ENCODE measurements at regions not wholly inside any gene's neighbourhood (a gene's known extent, or its start where the extent isn't known, plus 50 kb on each side); places are given as distances from the start of the nearest gene placed in this dataset.

DNA sequence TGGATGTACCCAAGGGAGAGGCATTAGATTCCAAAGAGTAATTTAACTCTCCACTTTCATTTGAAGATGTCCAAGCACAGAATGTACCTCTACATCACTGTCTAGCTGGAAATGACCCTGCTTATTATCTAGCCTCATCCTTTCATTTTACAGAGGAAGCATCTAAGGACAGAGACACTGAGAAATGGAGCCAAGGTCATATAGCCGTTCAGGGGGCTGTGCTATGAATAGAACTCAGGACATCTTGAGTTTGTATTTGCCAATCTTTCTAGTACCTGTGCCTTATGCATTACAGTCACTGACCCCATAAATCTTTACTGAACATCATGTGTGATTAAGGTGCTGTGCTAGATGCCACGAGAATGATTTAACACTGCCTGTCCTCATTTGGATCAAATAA lies 138.2 kb upstream of the SPTLC3 start:
- TF ChIP-seq, protein P1, sequence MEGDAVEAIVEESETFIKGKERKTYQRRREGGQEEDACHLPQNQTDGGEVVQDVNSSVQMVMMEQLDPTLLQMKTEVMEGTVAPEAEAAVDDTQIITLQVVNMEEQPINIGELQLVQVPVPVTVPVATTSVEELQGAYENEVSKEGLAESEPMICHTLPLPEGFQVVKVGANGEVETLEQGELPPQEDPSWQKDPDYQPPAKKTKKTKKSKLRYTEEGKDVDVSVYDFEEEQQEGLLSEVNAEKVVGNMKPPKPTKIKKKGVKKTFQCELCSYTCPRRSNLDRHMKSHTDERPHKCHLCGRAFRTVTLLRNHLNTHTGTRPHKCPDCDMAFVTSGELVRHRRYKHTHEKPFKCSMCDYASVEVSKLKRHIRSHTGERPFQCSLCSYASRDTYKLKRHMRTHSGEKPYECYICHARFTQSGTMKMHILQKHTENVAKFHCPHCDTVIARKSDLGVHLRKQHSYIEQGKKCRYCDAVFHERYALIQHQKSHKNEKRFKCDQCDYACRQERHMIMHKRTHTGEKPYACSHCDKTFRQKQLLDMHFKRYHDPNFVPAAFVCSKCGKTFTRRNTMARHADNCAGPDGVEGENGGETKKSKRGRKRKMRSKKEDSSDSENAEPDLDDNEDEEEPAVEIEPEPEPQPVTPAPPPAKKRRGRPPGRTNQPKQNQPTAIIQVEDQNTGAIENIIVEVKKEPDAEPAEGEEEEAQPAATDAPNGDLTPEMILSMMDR (IDR thresholded peaks at IDR 0.05) = no peak
- no peak for TF ChIP-seq POLR2A (IDR thresholded peaks at IDR 0.05)

Measured in vagina (tissue), 2 donors.